MCF 10A (cell line): ENCODE measurements at regions not wholly inside any gene's neighbourhood (a gene's known extent, or its start where the extent isn't known, plus 50 kb on each side); places are given as distances from the start of the nearest gene placed in this dataset.

Experiments
- BruUV-seq: library from RNA; stranded (reverse); fragments of 400-500 nt; replicated peaks from 2 replicates; lab custom pipeline; 2021; lab: Mats Ljungman, UMichigan
- CTCF ChIA-PET: fragments of 300-600 bp; sonication (Branson Sonifier 250); formaldehyde crosslinking; extraction: SDS; loops from one replicate; lab custom pipeline; 2021; ENCODE audit warnings: antibody characterized with exemption, inconsistent platforms; lab: Yijun Ruan, JAX
- POLR2A ChIA-PET: fragments of 300-600, 350-650 bp; sonication (Branson Sonifier 250); formaldehyde crosslinking; extraction: SDS; loops from one replicate; lab custom pipeline; 2020; ENCODE audit warnings: antibody characterized with exemption, inconsistent platforms; lab: Yijun Ruan, JAX
- DNase-seq: peaks from one replicate; pipeline ENCODE4 v3.0.0-alpha.2; 2018; ENCODE audit not compliant: unreplicated experiment
- H3K27ac Mint-ChIP-seq: one replicate; pipeline ENCODE4 v1.8.0; 2022; ENCODE audit warnings: mild to moderate bottlenecking, low read depth, mixed read lengths; ENCODE audit not compliant: unreplicated experiment
- H3K27me3 Mint-ChIP-seq: one replicate; pipeline ENCODE4 v1.8.0; 2022; ENCODE audit warnings: mixed read lengths; ENCODE audit not compliant: insufficient read depth, unreplicated experiment
- H3K36me3 Mint-ChIP-seq: one replicate; pipeline ENCODE4 v1.8.0; 2022; ENCODE audit warnings: mild to moderate bottlenecking, moderate library complexity, mixed read lengths; ENCODE audit not compliant: insufficient read depth, unreplicated experiment
- H3K4me1 Mint-ChIP-seq: one replicate; pipeline ENCODE4 v1.8.0; 2022; ENCODE audit warnings: mixed read lengths; ENCODE audit not compliant: insufficient read depth, unreplicated experiment
- H3K4me3 Mint-ChIP-seq: one replicate; pipeline ENCODE4 v1.8.0; 2022; ENCODE audit warnings: mild to moderate bottlenecking, moderate library complexity, mixed read lengths; ENCODE audit not compliant: unreplicated experiment
- H3K9me3 Mint-ChIP-seq: one replicate; pipeline ENCODE4 v1.8.0; 2022; ENCODE audit warnings: mixed read lengths; ENCODE audit not compliant: unreplicated experiment
- CTCF ChIP-seq: fragments of 200-600 bp; IDR thresholded peaks from one replicate; pipeline ENCODE4 v1.8.0; 2022; ENCODE audit warnings: antibody characterized with exemption, mild to moderate bottlenecking; ENCODE audit not compliant: unreplicated experiment
- intact Hi-C: fragments of 100-400 bp; cut with micrococcal nuclease; formaldehyde crosslinking; loops from 2 replicates; pipeline ENCODE4 v1.14.1; 2022

- DNase-seq = peak; percentile 27
- Mint-ChIP-seq H3K9me3 (no peaks in the 10 kb centered on the region), H3K27me3 (no peaks in the 10 kb centered on the region), H3K36me3 (peaks cover 6% of the 10 kb centered on the region), H3K4me1 (peaks cover 5% of the 10 kb centered on the region), H3K4me3 (no peak overlapping the region), H3K27ac (no peak overlapping the region)
- POLR2A ChIA-PET = interaction anchor here (1.0 to 1.3 kb wide), 2 partner anchors 19 kb away, joined by 3 read pairs; no protein-coding TSS in a partner anchor
- TF ChIP-seq CTCF = no peak
- BruUV-seq = no TSS peak
- CTCF ChIA-PET = no interaction called here
- intact Hi-C loops = no loop called here
These were observed 669.9 kb downstream of the OTOL1 start for GRCh38 chr3:162166543-162166942.

- no peak for TF ChIP-seq CTCF
- Mint-ChIP-seq H3K36me3 (peaks cover 6% of the 10 kb centered on the region), H3K4me3 (no peak overlapping the region), H3K27ac (no peak overlapping the region), H3K27me3 (no peaks in the 10 kb centered on the region), H3K9me3 (no peaks in the 10 kb centered on the region), H3K4me1 (peaks cover 14% of the 10 kb centered on the region)
- CTCF ChIA-PET = no interaction called here
- peak; percentile 11 for DNase-seq
- intact Hi-C loops = no loop called here
- BruUV-seq = no TSS peak
- POLR2A ChIA-PET = interaction anchor here (0.7 kb wide), 1 partner anchor 947 kb away, joined by 3 read pairs; no protein-coding TSS in a partner anchor
These were observed 672.1 kb downstream of the OTOL1 start for GRCh38 chr3:162168715-162169114.

- Mint-ChIP-seq H3K27me3 (no peaks in the 10 kb centered on the region), H3K4me1 (peaks cover 12% of the 10 kb centered on the region), H3K9me3 (no peaks in the 10 kb centered on the region), H3K27ac (no peak overlapping the region), H3K36me3 (peaks cover 6% of the 10 kb centered on the region), H3K4me3 (no peak overlapping the region)
- TF ChIP-seq CTCF = no peak
- intact Hi-C loops = no loop called here
- ChIA-PET POLR2A (no interaction called here), CTCF (no interaction called here)
- no peak for DNase-seq
- no TSS peak for BruUV-seq
These were observed 674.0 kb downstream of the OTOL1 start for GRCh38 chr3:162170581-162170980.

GRCh38 chr3:162171970-162172369, 675.4 kb downstream of the OTOL1 start:
- H3K9me3 Mint-ChIP-seq = no peaks in the 10 kb centered on the region
- CTCF ChIA-PET = interaction anchor here (0.6 to 1.2 kb wide), 2 partner anchors 12 to 77 kb away, joined by 4 read pairs; no protein-coding TSS in a partner anchor
- POLR2A ChIA-PET = interaction anchor here (0.6 to 0.7 kb wide), 2 partner anchors 8 to 183 kb away, joined by 3 to 4 read pairs; no protein-coding TSS in a partner anchor
- peaks cover 6% of the 10 kb centered on the region for H3K36me3 Mint-ChIP-seq
- H3K27me3 Mint-ChIP-seq = no peaks in the 10 kb centered on the region
- H3K4me3 Mint-ChIP-seq = no peak overlapping the region
- BruUV-seq = no TSS peak
- peak overlapping the region; percentile 14 for H3K27ac Mint-ChIP-seq
- no peak for TF ChIP-seq CTCF
- DNase-seq = no peak
- H3K4me1 Mint-ChIP-seq = peaks cover 8% of the 10 kb centered on the region
- intact Hi-C loops = no loop called here
